NOMO-1 treated with dmso at 0.1 percent for 144 hours (cell line): ENCODE measurements at regions not wholly inside any gene's neighbourhood (a gene's known extent, or its start where the extent isn't known, plus 50 kb on each side); places are given as distances from the start of the nearest gene placed in this dataset.

ENCODE experiments used
- DNase-seq: peaks from one replicate; lab custom pipeline; 2025; ENCODE audit not compliant: unreplicated experiment; lab: John Stamatoyannopoulos, UW

DNA sequence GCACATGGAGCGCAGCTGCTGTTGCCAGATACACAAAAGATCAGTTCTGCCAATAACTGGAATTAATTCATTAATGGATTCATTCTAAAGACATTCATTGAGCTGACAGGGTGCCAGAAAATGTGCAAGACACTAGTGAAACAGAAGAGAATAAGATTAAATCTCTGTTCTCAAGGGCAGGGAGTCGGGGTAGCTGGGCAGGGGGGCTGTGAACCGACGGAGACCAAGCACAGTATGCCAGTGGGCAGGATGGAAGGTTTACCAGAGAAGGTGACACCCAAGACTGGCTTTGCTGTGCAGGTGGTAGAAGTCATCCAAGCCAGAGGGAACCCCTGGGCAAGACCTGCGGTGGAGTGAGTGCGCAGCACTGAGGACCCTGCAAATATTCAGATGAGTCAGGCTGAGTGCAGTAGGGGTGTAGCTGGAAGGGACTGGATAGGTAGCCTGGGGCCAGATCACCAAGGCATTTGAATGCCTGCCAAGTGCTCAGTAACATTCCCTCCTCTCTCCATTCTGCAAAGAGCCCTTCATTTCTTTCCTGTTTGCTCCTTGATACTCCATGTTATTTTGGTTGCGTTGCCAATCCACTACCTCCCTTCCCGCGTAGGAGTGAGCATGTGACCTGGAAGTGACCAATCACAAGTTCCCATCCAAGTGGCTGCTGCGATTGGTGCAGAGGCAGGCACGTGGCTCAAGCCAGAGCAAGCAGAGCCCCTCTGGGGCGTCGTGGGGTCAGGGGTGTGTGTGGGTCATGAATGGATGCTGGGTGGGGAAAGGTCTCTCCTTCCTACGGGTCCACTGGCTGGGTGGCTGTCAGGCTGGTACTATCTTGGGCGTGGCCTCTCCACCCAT lies 413.1 kb downstream of the PTPRU start:
- DNase-seq, result no peak

DNA sequence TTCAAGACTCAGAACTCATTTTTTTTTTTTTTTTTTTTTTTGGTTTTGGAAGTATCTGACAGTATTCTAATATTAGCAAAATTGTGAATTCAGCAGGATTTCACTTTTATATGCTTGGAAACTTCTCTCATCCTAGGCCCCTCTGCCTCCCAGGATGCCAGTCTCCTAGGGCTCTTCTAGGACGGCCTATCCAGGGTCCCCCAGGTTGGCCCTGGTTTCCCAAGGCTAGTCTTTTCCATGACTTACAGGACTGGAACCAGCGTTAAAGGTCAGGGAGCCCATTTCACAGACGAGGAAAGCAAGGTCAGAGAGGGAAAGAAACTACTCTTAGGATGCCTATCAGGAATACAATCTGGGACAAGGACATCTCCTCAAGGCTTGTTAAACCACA lies 412.5 kb downstream of the PTPRU start:
- no peak for DNase-seq

DNA sequence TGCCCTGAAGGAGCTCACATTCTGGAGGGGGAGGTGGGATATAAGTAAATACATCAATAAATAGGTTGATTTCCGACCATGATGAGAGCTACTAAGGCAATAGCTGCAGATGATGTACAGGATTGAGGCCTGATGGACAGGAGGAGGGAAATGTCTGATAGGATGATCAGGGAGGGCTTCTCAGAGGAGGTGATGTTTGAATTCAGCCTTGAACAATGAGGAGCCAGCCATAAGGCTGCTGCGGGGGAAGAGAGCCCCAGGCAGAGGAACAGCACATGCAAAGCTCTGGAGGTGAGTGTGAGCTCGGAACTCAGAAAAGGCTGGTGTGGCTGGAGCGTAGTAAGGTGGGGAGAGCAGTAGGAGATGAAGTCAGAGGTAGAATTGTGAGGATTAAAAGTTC lies 411.7 kb downstream of the PTPRU start:
- DNase-seq, result no peak

DNA sequence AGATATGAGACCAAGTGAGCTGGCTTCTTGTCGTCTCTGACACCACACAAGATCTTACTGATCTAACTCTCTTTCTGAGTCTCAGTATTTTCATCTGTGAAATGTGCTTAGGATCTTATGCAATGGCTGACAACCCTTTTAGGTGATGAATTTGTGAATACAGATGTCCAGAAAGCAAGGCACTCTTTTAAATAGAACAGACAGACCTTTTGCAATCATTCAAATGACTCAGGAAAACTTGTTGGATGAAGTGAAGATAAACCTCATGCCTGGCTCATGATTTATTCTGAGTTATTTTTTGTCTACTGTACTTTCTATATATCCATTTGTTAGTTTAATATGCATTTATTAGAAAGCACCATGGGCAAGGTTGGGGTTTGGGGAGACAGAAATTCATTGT lies 411.3 kb downstream of the PTPRU start:
- no peak for DNase-seq

DNA sequence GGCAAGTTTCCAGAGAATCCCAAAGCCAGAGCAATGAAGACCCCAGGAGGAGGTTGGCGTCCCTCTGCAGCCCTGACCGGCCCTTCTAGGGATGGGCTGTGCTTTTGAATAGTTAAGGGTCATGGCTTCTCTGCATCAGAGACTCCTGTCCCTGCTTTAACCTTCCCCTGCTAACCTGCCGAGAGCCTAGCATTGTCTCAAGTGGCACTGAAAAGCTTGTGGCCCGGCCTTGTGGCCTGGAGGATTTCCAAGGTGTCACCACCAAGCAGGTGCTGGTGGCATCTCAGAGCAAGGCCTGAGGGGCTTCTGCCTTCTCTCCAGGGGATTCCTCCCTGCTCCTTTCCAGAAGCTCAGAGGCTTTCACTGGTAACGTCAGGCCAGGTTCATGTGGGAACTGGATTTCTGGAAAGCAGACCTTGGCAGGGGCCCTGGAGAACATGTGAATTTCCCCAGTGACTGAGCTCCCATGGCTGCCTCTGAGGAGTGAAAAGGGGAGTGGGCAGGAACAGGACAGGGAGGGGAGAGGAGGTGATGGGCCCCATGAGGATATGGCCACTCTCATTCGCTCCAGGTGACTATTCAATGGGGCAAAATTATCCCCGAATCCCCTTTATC lies 409.9 kb downstream of the PTPRU start:
- DNase-seq, result no peak

DNA sequence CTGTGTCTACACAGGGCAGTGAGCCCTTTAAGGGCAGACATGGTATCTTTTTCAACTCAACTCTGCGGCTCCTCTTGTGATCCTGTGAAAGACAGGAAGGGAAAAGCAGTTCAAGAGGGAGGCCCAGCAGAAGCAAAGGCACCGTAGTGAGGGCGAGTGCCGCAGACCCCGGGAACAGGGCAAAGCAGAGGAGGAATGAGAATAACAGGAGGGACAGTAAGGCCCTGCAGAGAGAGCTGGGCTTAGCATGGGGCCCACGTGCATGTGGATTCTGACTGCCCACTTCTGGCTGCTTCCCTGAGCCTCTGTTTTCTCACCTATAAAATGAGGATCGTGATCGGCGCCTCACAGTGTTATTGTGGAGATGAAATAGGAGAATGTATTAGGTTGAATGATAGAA lies 409.3 kb downstream of the PTPRU start:
- DNase-seq, result no peak

DNA sequence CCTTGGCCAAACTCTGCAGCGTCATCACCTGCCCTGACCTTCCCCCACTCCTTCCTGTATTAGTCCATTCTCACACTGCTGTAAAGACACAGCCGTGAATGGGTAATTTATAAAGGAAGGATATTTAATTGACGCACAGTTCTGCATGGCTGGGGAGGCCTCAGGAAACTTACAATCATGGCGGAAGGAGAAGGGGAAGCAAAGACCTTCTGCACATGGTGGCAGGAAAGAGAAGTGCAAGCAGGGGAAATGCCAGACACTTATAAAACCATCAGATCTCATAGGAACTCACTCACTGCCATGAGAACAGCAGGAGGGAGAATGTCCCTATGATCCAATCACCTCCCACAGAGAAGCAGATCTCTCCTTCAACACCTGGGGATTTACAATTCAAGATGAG lies 408.5 kb downstream of the PTPRU start:
- DNase-seq, result no peak

DNA sequence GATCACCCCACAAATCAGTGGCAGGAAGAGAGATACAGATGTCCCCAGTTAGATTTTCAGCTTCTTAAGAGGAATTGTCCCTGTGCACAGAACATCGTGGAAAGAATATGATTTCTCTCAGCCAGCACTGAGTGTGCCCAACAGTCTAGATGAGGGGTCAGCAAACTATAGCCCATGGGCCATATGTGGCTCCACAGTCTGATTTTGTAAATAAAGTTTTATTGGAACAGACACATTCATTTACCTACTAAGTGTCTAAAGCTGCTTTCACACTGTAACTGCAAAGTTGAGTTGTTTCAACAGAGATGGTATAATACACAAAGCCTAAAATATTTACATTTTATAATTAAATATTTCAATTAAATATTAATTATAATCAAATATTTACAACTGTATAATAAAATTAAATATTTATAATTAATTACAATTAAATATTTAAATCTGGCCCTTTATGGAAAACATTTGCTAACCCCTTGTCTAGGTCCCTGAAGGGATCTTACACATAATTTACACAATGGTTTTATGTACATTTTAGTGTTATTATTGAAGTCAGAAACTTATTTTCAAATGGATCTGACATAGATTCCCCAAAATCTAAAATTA lies 407.6 kb downstream of the PTPRU start:
- no peak for DNase-seq

DNA sequence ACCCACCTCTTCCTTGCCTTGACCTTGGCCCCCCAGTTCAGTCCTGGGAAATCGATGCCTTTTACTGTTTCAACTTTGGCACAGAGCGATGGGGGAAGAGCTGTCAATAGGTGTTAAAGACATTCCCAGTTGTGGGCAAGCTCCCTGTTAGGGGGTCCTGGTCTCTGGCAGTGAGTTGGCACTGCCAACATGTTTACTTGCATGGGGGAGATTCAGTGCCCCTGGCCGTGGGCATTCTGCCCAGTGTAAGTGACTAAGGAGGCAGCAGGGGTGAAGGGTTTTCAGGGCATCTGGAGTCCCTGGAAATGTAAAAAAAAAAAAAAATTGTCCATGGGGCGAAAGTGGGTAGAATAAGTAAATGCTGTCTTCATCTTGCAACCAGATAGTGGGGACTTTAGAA lies 407.0 kb downstream of the PTPRU start:
- DNase-seq, result no peak

DNA sequence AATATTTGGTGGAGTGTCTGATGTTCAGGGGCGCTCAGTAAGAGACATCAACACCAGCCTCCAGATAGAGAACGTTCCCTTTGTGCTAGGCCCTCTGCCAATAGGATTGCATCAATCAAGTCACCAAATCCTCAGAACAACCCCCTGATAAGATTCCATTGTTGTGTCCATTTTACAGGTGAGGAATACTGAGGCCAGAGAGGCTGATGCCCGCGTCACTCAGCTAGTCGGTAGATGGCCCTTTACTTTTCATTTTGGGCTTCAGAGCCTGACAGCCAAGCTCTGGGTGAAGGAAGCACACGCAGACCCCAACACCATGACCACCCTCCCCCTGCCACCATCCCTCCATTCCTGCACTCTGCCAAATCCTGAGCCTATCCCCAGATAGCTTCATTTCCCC lies 406.2 kb downstream of the PTPRU start:
- DNase-seq, result no peak

DNA sequence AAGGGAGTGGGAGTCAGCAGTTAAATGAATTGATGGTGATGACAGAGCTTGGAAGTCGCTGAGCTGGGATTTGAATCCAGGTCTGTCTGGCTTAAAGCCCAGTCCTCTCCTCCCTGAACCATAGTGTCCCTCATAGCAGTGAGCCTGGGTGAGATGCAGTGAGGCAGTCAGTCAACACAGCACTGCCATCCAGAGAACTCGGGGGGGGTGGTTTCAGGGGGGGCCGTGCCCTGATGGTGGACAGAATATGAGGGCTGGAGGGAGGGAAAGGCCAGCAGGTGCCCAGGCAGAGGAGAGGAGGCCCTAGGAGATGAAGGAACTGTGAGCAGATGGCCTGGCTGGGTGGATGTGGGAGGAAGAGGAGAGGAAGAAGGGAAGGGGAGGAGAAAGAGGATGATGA lies 405.6 kb downstream of the PTPRU start:
- no peak for DNase-seq

DNA sequence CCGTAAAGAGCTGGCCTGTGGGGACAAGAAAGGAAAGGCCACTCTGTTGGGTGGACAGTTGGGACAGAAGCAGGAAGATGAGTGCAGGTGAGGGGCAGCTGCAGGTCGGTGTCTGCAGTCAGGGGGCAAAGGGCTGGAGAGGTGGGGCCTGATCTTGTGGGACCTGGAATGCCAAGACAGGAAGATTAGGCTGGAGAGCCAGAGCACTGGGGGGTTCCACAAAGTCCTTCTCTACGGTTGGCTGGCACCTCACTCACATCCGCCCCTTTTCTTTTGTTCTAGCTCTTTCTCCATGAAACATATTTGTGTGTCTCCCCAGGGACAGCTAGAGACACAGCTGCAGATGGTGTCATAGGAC lies 404.1 kb downstream of the PTPRU start:
- no peak for DNase-seq

DNA sequence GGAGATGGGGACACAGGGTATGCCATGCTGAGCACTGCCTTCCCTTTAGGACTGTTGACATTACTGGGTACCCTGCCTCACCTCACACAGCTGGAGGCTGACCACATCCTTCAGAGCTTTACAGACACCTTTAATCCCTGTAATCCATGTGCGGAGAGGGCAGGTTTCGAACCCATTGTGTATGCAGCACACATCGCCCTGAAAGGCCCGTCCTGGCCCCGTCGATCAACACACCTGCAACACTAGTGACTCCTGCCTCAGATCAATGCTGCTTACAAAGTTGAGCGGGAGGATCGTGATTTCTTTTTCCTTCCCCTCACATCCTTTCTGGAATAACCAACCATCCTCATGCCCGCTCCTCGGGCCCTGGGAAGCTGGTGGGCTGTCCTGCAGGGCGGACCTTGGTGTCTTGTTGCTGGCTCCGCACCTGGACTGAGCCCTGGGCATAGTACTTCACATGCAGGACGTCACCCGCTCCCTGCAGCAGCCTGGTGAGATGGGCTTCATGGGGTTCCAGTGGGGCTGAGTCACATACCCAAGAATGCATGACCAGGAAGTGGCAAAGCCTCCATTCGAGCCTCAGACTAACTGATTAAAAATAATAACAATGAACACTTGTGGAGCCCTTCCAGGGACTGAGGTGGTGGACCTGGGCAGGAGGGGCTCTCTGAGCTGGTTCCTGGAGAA lies 403.6 kb downstream of the PTPRU start:
- no peak for DNase-seq

DNA sequence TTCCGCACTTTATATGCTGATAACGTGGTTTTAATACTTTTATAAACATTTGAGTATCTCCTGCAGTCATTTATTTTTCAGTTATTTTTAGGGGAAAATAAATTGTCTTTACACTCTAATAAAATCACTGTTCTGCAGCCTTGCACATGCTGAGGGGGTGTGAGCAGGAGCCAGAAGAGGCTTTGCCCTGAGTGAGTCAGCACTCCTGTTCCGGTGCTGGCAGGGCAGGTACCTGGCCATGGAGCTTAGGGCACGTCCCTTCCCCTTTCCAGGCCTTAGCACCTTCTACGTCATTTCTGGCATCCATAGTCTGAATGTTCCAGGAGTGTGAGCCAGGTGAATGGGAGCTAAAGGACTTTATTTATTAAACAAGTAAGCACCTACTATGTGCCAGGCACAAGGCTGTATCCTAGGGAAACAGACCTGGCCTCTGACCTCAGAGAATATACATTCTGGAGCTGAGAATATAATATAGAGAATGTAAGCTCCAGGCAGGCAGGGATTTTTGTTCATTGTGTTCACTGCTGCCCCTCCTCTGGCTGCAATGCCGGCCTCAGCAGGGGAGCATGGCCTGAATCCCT lies 402.9 kb downstream of the PTPRU start:
- no peak for DNase-seq

DNA sequence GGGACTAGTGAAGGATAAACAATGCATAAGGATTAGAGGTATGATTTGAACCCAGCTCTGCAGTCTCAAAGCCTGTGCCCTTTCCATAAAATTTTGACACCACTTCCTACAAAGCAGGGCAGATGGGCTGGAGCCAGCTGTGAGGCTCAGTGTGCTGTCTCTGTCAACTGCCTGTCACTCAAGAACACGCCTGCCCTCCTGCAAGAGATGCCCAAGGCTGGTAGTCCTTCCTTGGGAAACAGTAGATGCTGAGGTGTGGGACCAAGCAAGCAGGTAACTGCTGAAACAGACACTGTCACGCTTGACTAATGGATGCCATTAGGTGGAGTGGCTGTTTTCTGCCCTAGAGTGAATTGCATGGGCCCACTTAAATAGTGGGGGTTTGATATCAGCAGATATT lies 402.0 kb downstream of the PTPRU start:
- DNase-seq, result no peak

DNA sequence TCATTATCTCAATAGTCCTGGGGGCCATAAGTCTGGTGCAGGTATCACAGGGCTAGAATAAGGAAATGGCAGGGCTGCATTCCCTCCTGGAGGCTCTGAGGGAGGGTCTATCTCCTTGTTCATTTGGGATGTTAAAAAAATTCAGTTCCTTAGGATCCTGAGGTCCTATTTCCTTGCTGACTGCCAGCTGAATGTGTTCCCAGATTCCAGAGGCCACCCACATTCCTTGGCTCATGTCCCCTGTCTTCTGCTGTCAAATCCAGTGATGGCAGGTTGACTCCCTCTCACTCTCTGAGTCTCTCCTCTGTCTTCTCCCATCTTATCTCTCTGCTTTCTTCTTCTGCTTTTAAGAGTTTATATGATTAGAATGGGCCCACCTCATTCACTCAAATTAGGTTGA lies 400.6 kb downstream of the PTPRU start:
- no peak for DNase-seq

DNA sequence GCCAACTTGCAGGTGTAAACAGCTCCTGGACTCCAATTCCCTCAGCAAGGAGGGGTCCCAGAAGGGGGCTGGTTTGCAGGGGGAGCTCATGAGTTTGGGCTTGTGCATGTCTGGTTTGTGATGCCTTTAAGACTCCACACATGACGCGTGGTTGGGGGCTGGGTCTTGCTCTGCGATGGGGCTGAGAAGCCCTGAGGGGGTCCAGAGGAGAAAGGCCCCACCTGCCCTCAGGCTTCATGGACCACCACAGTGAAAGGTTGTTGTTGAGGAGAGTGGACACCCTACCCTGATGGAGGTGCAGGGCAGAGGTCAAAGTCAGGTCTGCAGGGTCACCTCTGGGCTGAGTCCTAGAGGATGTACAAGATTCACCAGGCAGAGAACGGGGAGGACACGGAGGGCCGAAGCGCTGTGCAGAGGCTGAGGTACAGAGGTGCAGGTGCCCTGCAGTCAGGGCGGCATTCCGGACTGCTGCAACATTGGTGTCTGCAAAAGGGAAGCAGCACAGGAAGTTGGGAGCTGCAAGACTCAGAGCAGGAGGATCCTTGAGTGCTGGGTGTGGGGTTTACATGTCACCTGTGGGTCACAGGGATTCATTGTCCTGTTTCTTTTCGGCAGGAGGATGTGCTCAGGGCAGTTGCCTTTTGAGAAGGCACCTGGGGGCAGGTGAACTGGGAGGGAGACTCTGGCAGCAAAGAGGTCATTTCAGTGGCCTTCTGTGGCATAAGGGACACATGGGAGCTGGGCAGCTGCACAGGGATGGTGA lies 399.4 kb downstream of the PTPRU start:
- DNase-seq, result no peak

DNA sequence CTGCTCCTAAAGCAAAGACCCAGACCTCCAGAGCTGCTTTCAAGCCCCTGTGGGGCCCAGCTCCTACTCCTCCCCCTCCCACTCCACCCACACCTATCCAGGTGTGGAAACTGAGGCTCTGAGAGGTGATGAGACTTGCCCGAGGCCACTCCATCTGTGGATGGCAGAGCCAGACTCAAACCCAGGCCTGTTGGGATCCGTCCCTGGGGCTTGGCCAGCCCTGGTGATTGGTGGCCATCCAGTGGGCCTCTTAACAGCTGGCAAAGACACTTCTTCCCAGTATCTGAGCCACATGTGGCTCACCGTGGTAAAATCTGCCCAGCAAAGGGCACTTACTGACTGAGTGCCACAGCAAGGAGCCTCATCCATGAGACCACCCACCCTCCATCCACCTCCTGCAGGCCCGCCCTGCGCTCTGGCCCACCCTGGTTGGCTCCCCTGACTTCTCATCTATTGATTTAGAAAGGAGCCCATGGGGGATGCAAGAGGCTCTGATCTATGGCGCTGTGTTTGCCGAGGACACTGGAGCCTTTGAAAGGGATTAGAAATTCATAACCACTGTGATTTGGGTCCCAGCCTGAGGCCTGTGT lies 398.5 kb downstream of the PTPRU start:
- DNase-seq, result no peak

DNA sequence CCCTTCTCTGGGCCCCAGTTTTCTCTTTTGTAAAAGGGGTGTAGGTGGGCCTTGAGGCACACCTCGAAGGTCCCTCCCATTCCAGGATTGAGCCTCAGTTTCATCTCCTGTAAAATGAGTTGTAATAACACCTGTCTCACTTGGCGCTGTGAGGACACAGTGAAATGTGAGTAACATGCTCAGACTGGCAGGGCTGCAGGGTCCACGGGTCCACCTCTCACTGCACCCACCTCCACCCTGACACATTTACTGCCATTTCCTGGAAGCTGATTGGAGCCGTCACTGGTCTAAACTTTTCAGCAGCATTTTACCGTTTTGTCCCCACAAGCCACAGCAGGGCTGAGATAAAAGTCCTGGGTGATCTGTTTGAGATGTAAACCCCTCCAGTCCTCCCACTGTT lies 398.0 kb downstream of the PTPRU start:
- DNase-seq, result no peak

DNA sequence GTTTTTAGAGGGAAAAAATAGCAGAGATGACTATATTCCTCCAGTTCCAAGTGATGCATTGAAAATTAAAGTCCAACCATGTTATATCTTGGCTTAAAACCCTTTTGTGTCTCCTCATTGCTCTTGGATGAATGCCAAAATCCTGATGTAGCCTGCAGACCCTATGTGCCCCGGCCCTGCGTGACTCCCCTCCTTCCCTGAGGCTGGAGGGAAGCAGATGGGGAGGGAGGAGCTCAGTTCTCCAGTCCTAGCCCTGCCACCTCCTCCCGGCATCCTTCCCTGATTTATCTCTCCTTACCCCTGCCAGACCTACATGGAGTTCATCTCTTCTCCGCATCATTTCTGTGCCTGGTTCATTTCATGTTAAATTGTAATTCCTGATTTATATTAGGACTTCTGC lies 397.4 kb downstream of the PTPRU start:
- peak; percentile 46 for DNase-seq
